Calu3 (cell line): ENCODE measurements at regions not wholly inside any gene's neighbourhood (a gene's known extent, or its start where the extent isn't known, plus 50 kb on each side); places are given as distances from the start of the nearest gene placed in this dataset.
"Not testable (repeated sequence)": the region's sequence is repeated elsewhere in the genome, so short reads cannot be mapped to it uniquely, and the experiment has no call there.

Source experiments
- BruUV-seq: library from RNA; stranded (reverse); fragments of 400-500 nt; replicated peaks from 2 replicates; lab custom pipeline; 2021; lab: Mats Ljungman, UMichigan
- CTCF ChIA-PET: fragments of 300-600 bp; sonication (Branson Sonifier 250); formaldehyde crosslinking; loops from one replicate; lab custom pipeline; 2022; ENCODE audit warnings: antibody characterized with exemption; lab: Charles Lee
- DNase-seq: peaks from one replicate; pipeline ENCODE4 v3.0.0; 2022
- H3K27ac Mint-ChIP-seq: one replicate; pipeline ENCODE4 v1.8.0; 2022; ENCODE audit warnings: mixed read lengths; ENCODE audit not compliant: unreplicated experiment
- H3K27me3 Mint-ChIP-seq: one replicate; pipeline ENCODE4 v1.8.0; 2022; ENCODE audit warnings: mixed read lengths; ENCODE audit not compliant: unreplicated experiment
- H3K36me3 Mint-ChIP-seq: one replicate; pipeline ENCODE4 v1.8.0; 2022; ENCODE audit warnings: mild to moderate bottlenecking, moderate library complexity, mixed read lengths; ENCODE audit not compliant: insufficient read depth, unreplicated experiment
- H3K4me1 Mint-ChIP-seq: one replicate; pipeline ENCODE4 v1.8.0; 2022; ENCODE audit warnings: mild to moderate bottlenecking, low read depth, mixed read lengths; ENCODE audit not compliant: unreplicated experiment
- H3K4me3 Mint-ChIP-seq: one replicate; pipeline ENCODE4 v1.8.0; 2022; ENCODE audit warnings: mild to moderate bottlenecking, low read depth, moderate library complexity, mixed read lengths; ENCODE audit not compliant: unreplicated experiment
- H3K9me3 Mint-ChIP-seq: one replicate; pipeline ENCODE4 v1.8.0; 2022; ENCODE audit warnings: low read depth, mixed read lengths; ENCODE audit not compliant: unreplicated experiment
- intact Hi-C: fragments of 100-400 bp; cut with micrococcal nuclease; formaldehyde crosslinking; loops from one replicate; pipeline ENCODE4 v1.10.0; 2022; ENCODE audit not compliant: unreplicated experiment
- TF ChIP-seq, protein P1 (sequence below): fragments of 200-600 bp; IDR thresholded peaks from one replicate; pipeline ENCODE4 v1.8.0; 2022; ENCODE audit warnings: antibody characterized with exemption; ENCODE audit not compliant: unreplicated experiment

DNA sequence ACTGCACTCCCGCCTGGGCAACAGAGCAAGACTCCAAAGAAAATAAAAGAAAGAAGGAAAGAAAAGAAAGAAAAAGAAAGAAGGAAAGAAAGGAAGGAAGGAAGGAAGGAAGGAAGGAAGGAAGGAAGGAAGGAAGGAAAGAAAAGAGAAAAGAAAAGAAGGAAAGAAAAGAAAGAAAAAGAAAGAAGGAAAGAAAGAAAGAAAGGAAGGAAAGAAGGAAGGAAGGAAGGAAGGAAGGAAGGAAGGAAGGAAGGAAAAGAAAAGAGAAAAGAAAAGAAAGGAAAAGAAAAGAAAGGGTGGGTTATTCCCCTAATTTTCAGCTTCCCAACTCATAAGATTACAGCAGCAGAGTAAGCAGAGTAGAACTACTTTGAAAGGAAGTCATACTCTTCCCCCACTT lies 64.4 kb downstream of the TMEM200C start:
- intact Hi-C loops, CTCF ChIA-PET, H3K9me3 Mint-ChIP-seq, BruUV-seq, H3K4me1 Mint-ChIP-seq, H3K36me3 Mint-ChIP-seq, H3K27ac Mint-ChIP-seq, DNase-seq, H3K4me3 Mint-ChIP-seq: not testable (repeated sequence)
- H3K27me3 Mint-ChIP-seq = peaks cover 17% of the 10 kb centered on the region

DNA sequence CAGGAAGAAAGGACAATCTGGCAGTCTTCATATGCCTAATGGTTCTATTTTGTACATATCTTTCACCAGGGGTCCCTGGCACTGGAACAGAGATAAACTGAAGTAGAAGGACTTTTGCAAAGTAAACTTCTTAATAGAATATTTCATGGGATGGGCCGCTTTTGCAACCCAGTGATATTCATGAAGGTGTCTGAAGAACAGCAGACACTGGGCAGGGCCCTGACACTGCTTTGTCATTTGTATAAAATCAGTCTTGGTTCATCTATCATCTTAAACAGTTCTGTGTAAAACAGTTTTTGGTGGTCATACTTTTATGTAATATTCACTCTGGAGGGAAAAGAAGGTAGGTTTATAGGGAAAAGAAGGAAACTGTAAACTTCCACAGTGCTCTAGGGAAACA lies 66.4 kb downstream of the TMEM200C start:
- peaks cover 7% of the 10 kb centered on the region for H3K9me3 Mint-ChIP-seq
- CTCF ChIA-PET = interaction anchor here (0.7 kb wide), 1 partner anchor 1746 kb away, joined by 3 read pairs; no protein-coding TSS in a partner anchor

DNA sequence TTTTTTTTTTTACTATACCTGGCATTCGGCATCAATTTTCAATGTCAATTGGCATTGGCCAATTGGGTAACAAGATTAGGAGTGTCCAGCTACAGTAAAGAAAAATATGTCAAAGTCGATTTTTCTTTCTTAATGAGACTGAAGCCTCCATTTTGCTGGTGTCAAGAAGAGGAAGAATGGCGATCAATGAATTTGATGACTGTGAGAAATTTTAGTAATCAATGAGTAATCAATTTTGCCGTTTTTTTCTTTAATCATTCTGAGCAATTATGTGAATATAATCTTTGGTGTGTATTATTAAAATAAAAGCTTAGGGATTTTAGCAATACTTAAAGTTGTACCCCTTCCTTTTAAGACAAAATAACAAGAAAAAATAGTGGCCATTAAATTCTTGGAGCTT lies 69.7 kb downstream of the TMEM200C start:
- H3K27ac Mint-ChIP-seq = no peak overlapping the region
- peaks cover 9% of the 10 kb centered on the region for H3K9me3 Mint-ChIP-seq
- H3K4me1 Mint-ChIP-seq = no peaks in the 10 kb centered on the region
- no TSS peak for BruUV-seq
- no peak for DNase-seq
- H3K36me3 Mint-ChIP-seq = no peaks in the 10 kb centered on the region
- no peak overlapping the region for H3K4me3 Mint-ChIP-seq
- CTCF ChIA-PET = no interaction called here
- intact Hi-C loops = no loop called here
- TF ChIP-seq, protein P1, sequence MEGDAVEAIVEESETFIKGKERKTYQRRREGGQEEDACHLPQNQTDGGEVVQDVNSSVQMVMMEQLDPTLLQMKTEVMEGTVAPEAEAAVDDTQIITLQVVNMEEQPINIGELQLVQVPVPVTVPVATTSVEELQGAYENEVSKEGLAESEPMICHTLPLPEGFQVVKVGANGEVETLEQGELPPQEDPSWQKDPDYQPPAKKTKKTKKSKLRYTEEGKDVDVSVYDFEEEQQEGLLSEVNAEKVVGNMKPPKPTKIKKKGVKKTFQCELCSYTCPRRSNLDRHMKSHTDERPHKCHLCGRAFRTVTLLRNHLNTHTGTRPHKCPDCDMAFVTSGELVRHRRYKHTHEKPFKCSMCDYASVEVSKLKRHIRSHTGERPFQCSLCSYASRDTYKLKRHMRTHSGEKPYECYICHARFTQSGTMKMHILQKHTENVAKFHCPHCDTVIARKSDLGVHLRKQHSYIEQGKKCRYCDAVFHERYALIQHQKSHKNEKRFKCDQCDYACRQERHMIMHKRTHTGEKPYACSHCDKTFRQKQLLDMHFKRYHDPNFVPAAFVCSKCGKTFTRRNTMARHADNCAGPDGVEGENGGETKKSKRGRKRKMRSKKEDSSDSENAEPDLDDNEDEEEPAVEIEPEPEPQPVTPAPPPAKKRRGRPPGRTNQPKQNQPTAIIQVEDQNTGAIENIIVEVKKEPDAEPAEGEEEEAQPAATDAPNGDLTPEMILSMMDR = no peak
- H3K27me3 Mint-ChIP-seq = peaks cover 20% of the 10 kb centered on the region

More for the DNA sequence above, 66.4 kb downstream of the TMEM200C start:
- intact Hi-C loops = no loop called here
- H3K4me1 Mint-ChIP-seq = no peaks in the 10 kb centered on the region
- no peak for DNase-seq
- H3K27me3 Mint-ChIP-seq = peaks cover 20% of the 10 kb centered on the region
- H3K4me3 Mint-ChIP-seq = no peak overlapping the region
- no peak overlapping the region for H3K27ac Mint-ChIP-seq
- no peaks in the 10 kb centered on the region for H3K36me3 Mint-ChIP-seq
- BruUV-seq = no TSS peak
- TF ChIP-seq, protein P1 = no peak

DNA sequence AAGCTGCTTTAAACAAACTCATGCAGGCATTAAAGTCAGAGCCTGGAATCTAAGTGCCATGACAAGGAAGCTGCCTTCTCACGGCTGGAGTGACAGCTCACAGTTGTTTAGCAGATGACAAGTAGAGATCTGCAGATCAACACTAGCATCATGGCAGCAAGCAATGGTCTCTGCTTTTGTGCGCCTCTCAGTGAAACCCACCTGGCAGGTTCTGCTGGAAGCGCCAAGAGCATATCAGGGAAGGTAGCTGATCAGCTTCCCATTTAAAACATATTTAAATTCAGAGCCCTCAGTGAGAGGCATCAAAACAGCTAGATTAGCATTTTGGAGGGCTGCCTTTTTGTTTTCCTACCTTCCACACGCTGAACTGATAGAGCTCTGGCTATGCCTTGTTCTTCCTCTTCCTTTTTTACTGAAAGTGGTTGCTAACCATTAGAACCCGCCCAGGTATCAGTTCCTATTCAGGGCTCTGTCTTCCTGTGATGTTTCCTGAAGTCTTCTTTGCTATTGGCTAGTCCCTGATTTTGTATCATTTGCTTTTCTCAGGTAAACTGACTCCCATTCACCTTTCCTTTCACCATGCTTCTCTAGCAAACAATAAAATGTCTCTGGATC lies 70.8 kb downstream of the TMEM200C start:
- CTCF ChIA-PET = no interaction called here
- TF ChIP-seq, protein P1 = no peak
- intact Hi-C loops = no loop called here
- H3K27ac Mint-ChIP-seq = no peak overlapping the region
- no peaks in the 10 kb centered on the region for H3K4me1 Mint-ChIP-seq
- peaks cover 20% of the 10 kb centered on the region for H3K27me3 Mint-ChIP-seq
- BruUV-seq = no TSS peak
- peaks cover 9% of the 10 kb centered on the region for H3K9me3 Mint-ChIP-seq
- no peak overlapping the region for H3K4me3 Mint-ChIP-seq
- DNase-seq = no peak
- H3K36me3 Mint-ChIP-seq = no peaks in the 10 kb centered on the region

DNA sequence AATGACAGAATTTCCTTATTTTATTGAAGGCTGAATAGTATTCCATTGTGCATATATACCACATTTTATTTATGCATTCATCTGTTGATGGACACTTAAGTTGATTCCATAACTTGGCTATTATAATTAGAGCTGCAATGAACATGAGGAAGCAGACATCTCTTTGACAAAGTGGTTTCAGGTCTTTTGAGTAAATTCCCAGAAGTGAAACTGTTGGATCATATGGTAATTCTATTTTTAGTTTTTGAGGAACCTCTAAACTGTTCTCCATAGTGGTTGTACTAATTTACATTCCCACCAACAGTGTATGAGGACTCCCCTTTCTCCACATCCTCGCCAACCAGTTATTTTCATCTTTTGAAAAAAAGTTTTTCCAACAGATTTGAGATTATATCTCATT lies 77.5 kb downstream of the TMEM200C start:
- CTCF ChIA-PET = no interaction called here
- intact Hi-C loops = no loop called here

More for the DNA sequence above, 77.5 kb downstream of the TMEM200C start:
- H3K36me3 Mint-ChIP-seq = no peaks in the 10 kb centered on the region
- TF ChIP-seq, protein P1 = no peak
- H3K4me3 Mint-ChIP-seq = no peak overlapping the region
- peaks cover 7% of the 10 kb centered on the region for H3K9me3 Mint-ChIP-seq
- H3K27me3 Mint-ChIP-seq = no peaks in the 10 kb centered on the region
- no peaks in the 10 kb centered on the region for H3K4me1 Mint-ChIP-seq
- no peak for DNase-seq
- no TSS peak for BruUV-seq
- H3K27ac Mint-ChIP-seq = no peak overlapping the region
